Esophagus squamous epithelium (tissue), 5 donors: ENCODE measurements at regions not wholly inside any gene's neighbourhood (a gene's known extent, or its start where the extent isn't known, plus 50 kb on each side); places are given as distances from the start of the nearest gene placed in this dataset.

Experiments
- DNase-seq: peaks from one replicate; lab custom pipeline; 2025; lab: John Stamatoyannopoulos, UW
- H3K27ac ChIP-seq, 4 donors: fragments of 200-600 bp; sonication (generic); one replicate each; pipeline ENCODE4 v1.5.1; 2016 to 2019; ENCODE audit warnings: mild to moderate bottlenecking in 1 of 4
- H3K27me3 ChIP-seq, 4 donors: fragments of 200-600 bp; sonication (generic); 1 replicate in 3 of 4; 2 replicates in 1 of 4; pipeline versions ENCODE4 v1.5.1 to v1.6.0; 2017 to 2021; ENCODE audit warnings: antibody characterized with exemption in 1 of 4
- H3K36me3 ChIP-seq, 3 donors: fragments of 200-600 bp; sonication (generic); one replicate each; pipeline ENCODE4 v1.5.1; 2016 to 2019
- H3K4me1 ChIP-seq, 3 donors: fragments of 200-600 bp; sonication (generic); one replicate each; pipeline ENCODE4 v1.5.1; 2017 to 2019
- H3K4me3 ChIP-seq, 4 donors: fragments of 200-600 bp; sonication (generic); 1 replicate in 3 of 4; 2 replicates in 1 of 4; pipeline ENCODE4 v1.5.1; 2016 to 2019; ENCODE audit warnings: mild to moderate bottlenecking in 2 of 4, moderate library complexity in 1 of 4
- H3K9me3 ChIP-seq, 3 donors: fragments of 200-600 bp; sonication (generic); one replicate each; pipeline ENCODE4 v1.5.1; 2016 to 2019
- CTCF ChIP-seq, 6 experiments: fragments of 450-650 bp in 4 of 6; fragments of 200-600 bp in 2 of 6; sonication (generic) in 2 of 6; IDR thresholded peaks; one replicate each; pipeline ENCODE4 v1.5.1; 2016 to 2019; ENCODE audit warnings: antibody characterized with exemption in 6 of 6, mild to moderate bottlenecking in 4 of 6, moderate library complexity in 4 of 6
- POLR2A ChIP-seq, 4 donors: fragments of 450-650 bp; IDR thresholded peaks; one replicate each; pipeline ENCODE4 v1.6.1; 2017; ENCODE audit warnings: antibody characterized with exemption in 4 of 4, mild to moderate bottlenecking in 4 of 4, moderate library complexity in 3 of 4
- WGBS, 2 donors: methylation state at CpG; one replicate each; pipeline ENCODE4 v1.1.5; 2018; 5-methylcytosine and 5-hydroxymethylcytosine counted together
- intact Hi-C: fragments of 100-400 bp; cut with DNase I; formaldehyde crosslinking; loops from one replicate; pipeline ENCODE4 v1.15.0; 2022
- donor health status: DM: yes; HTN: yes; CAD: no.

GRCh38 chr7:130877236-130877990 is 143.4 kb upstream of the KLF14 start:
- WGBS, 2 donors = 95% methylated on average over 10 of the region's 10 CpGs
- intact Hi-C loops = no loop called here
- no peaks in the 10 kb centered on the region for H3K9me3 ChIP-seq
- peaks cover 0 to 65% (median 7%) of the 10 kb centered on the region in 3 donors for H3K36me3 ChIP-seq
- no peak for DNase-seq
- H3K27me3 ChIP-seq = no peaks in the 10 kb centered on the region
- no peak overlapping the region for H3K4me3 ChIP-seq
- H3K4me1 ChIP-seq = peaks cover 23 to 47% (median 33%) of the 10 kb centered on the region in 3 donors
- no peak for TF ChIP-seq POLR2A (IDR thresholded peaks at IDR 0.05)
- no peak for TF ChIP-seq CTCF (IDR thresholded peaks at IDR 0.05)
- H3K27ac ChIP-seq = no peak overlapping the region

DNA sequence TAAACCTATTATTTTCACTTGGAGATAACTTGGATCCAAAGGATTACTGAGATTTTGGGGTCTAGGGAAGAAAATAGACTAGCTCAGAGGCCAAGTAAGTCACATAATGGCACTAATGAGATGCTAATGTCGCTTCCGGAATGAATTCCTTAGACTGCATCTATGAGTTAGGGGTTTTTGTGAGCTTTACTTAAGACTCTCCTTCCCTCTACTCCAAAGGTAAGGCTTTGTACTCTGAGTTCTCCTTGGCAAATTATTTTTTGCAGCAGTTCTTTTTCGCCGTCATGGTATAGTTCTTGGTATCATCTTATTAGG is 143.9 kb upstream of the KLF14 start:
- no peak for DNase-seq
- intact Hi-C loops = no loop called here
- H3K36me3 ChIP-seq = peaks cover 0 to 65% (median 6%) of the 10 kb centered on the region in 3 donors
- H3K4me1 ChIP-seq = peaks cover 26 to 53% (median 37%) of the 10 kb centered on the region in 3 donors
- WGBS, 2 donors = 88 to 95% methylated on average over 4 of the region's 4 CpGs
- H3K4me3 ChIP-seq = no peak overlapping the region
- no peaks in the 10 kb centered on the region for H3K27me3 ChIP-seq
- TF ChIP-seq CTCF (IDR thresholded peaks at IDR 0.05) = no peak
- no peak for TF ChIP-seq POLR2A (IDR thresholded peaks at IDR 0.05)
- no peaks in the 10 kb centered on the region for H3K9me3 ChIP-seq
- H3K27ac ChIP-seq = no peak overlapping the region

DNA sequence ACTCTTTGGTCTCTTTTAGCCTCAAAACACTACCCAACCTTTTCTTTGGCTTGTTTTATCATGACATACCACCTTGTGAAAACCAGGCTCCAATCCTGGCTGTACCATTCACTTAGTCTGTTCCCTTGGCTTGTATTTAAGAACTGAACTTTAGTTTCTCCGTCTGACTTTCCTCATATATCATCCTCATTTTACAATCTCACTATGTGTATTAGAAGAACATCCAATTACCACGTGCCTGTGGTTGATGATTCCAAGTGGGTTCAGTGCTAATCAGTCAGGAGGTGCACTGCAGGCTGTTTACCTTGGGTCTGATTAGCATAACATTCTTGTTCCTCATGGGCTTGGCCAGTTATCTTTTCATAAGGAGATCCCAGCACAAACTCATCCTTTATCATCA is 144.8 kb upstream of the KLF14 start:
- peaks cover 26 to 60% (median 37%) of the 10 kb centered on the region in 3 donors for H3K4me1 ChIP-seq
- DNase-seq = no peak
- no peaks in the 10 kb centered on the region for H3K9me3 ChIP-seq
- intact Hi-C loops = no loop called here
- H3K36me3 ChIP-seq = peaks cover 0 to 65% (median 6%) of the 10 kb centered on the region in 3 donors
- H3K27me3 ChIP-seq = no peaks in the 10 kb centered on the region
- no peak for TF ChIP-seq POLR2A (IDR thresholded peaks at IDR 0.05)
- no peak for TF ChIP-seq CTCF (IDR thresholded peaks at IDR 0.05)
- peak overlapping the region in 1 of 4 donors; percentile 78 for H3K27ac ChIP-seq
- no peak overlapping the region for H3K4me3 ChIP-seq
- 53 to 55% methylated on average over 2 of the region's 2 CpGs for WGBS, 2 donors

GRCh38 chr7:130879191-130879590 is 145.2 kb upstream of the KLF14 start:
- Histone ChIP-seq H3K27ac (peak overlapping the region in 1 of 4 donors; percentile 78), H3K36me3 (peaks cover 0 to 65% (median 6%) of the 10 kb centered on the region in 3 donors)
- 93 to 97% methylated on average over 2 of the region's 2 CpGs for WGBS, 2 donors

More at GRCh38 chr7:130879191-130879590, 145.2 kb upstream of the KLF14 start:
- intact Hi-C loops = no loop called here
- no peak for TF ChIP-seq POLR2A (IDR thresholded peaks at IDR 0.05)
- TF ChIP-seq CTCF (IDR thresholded peaks at IDR 0.05) = no peak
- H3K4me3 ChIP-seq = no peak overlapping the region
- DNase-seq = no peak
- H3K4me1 ChIP-seq = peaks cover 30 to 64% (median 37%) of the 10 kb centered on the region in 3 donors
- no peaks in the 10 kb centered on the region for H3K9me3 ChIP-seq
- no peaks in the 10 kb centered on the region for H3K27me3 ChIP-seq
